Activated CD8-positive, alpha-beta memory T cell treated with anti-CD3 and anti-CD28 coated beads for 36 hours (primary cell): ENCODE measurements at regions not wholly inside any gene's neighbourhood (a gene's known extent, or its start where the extent isn't known, plus 50 kb on each side); places are given as distances from the start of the nearest gene placed in this dataset.
"Not testable (repeated sequence)": the region's sequence is repeated elsewhere in the genome, so short reads cannot be mapped to it uniquely, and the experiment has no call there.

Source experiments
- CTCF ChIA-PET: fragments of 350-600 bp; sonication (Branson Sonifier 250); formaldehyde crosslinking; loops from one replicate; lab custom pipeline; 2021; ENCODE audit warnings: antibody characterized with exemption; lab: Charles Lee
- POLR2A ChIA-PET: fragments of 350-600 bp; sonication (Branson Sonifier 250); formaldehyde crosslinking; loops from one replicate; lab custom pipeline; 2021; ENCODE audit warnings: antibody characterized with exemption; lab: Charles Lee

GRCh38 chr4:151859641-151860040 is 98.8 kb upstream of the GATB start:
- ChIA-PET CTCF (no interaction called here), POLR2A (no interaction called here)

- CTCF ChIA-PET: no interaction called here
- POLR2A ChIA-PET: interaction anchor here (0.6 kb wide), 1 partner anchor 776 kb away, joined by 3 read pairs; no protein-coding TSS in a partner anchor
These were observed 97.5 kb upstream of the GATB start for GRCh38 chr4:151858356-151858755.

- POLR2A ChIA-PET: no interaction called here
- CTCF ChIA-PET: no interaction called here
These were observed 96.6 kb upstream of the GATB start for GRCh38 chr4:151857368-151857767.

- POLR2A ChIA-PET: no interaction called here
- CTCF ChIA-PET: no interaction called here
These were observed 94.9 kb upstream of the GATB start for GRCh38 chr4:151855747-151856146.

GRCh38 chr4:151854731-151855130 is 93.9 kb upstream of the GATB start:
- CTCF ChIA-PET: no interaction called here
- POLR2A ChIA-PET: no interaction called here

GRCh38 chr4:151853034-151853433 is 92.2 kb upstream of the GATB start:
- POLR2A ChIA-PET: no interaction called here

GRCh38 chr4:151852202-151852601 is 91.4 kb upstream of the GATB start:
- ChIA-PET CTCF (no interaction called here), POLR2A (no interaction called here)

More at GRCh38 chr4:151853034-151853433, 92.2 kb upstream of the GATB start:
- CTCF ChIA-PET: no interaction called here

GRCh38 chr4:151851354-151851753 is 90.5 kb upstream of the GATB start:
- CTCF ChIA-PET: no interaction called here

GRCh38 chr4:151850791-151851213 is 90.0 kb upstream of the GATB start:
- CTCF ChIA-PET: no interaction called here
- POLR2A ChIA-PET: no interaction called here

More at GRCh38 chr4:151851354-151851753, 90.5 kb upstream of the GATB start:
- POLR2A ChIA-PET: no interaction called here

GRCh38 chr4:151845551-151845950 is 84.7 kb upstream of the GATB start:
- POLR2A ChIA-PET, CTCF ChIA-PET: not testable (repeated sequence)

GRCh38 chr4:151842430-151843079 is 81.7 kb upstream of the GATB start:
- ChIA-PET POLR2A (no interaction called here), CTCF (no interaction called here)

GRCh38 chr4:151841107-151841506 is 80.3 kb upstream of the GATB start:
- CTCF ChIA-PET: no interaction called here
- POLR2A ChIA-PET: no interaction called here

- ChIA-PET POLR2A (no interaction called here), CTCF (no interaction called here)
These were observed 74.7 kb upstream of the GATB start for GRCh38 chr4:151835467-151835866.

GRCh38 chr4:151833174-151833573 is 72.4 kb upstream of the GATB start:
- ChIA-PET CTCF (interaction anchor here (0.9 kb wide), 1 partner anchor 33 kb away, joined by 3 read pairs; no protein-coding TSS in a partner anchor), POLR2A (no interaction called here)

GRCh38 chr4:151831526-151831925 is 70.7 kb upstream of the GATB start:
- CTCF ChIA-PET: no interaction called here
- POLR2A ChIA-PET: no interaction called here

- POLR2A ChIA-PET: no interaction called here
- CTCF ChIA-PET: no interaction called here
These were observed 69.4 kb upstream of the GATB start for GRCh38 chr4:151830168-151830567.

- CTCF ChIA-PET: no interaction called here
- POLR2A ChIA-PET: no interaction called here
These were observed 68.5 kb upstream of the GATB start for GRCh38 chr4:151829309-151829708.

GRCh38 chr4:151824656-151825055 is 63.8 kb upstream of the GATB start:
- CTCF ChIA-PET: no interaction called here
- POLR2A ChIA-PET: no interaction called here

- CTCF ChIA-PET: no interaction called here
- POLR2A ChIA-PET: no interaction called here
These were observed 61.5 kb upstream of the GATB start for GRCh38 chr4:151822331-151822730.

- ChIA-PET CTCF (no interaction called here), POLR2A (no interaction called here)
These were observed 59.2 kb upstream of the GATB start for GRCh38 chr4:151820004-151820403.

GRCh38 chr4:151811403-151811802 is 50.6 kb upstream of the GATB start:
- POLR2A ChIA-PET: no interaction called here
- CTCF ChIA-PET: no interaction called here
